ENCODE measurements at regions not wholly inside any gene's neighbourhood (a gene's known extent, or its start where the extent isn't known, plus 50 kb on each side); places are given as distances from the start of the nearest gene placed in this dataset.

- TF ChIP-seq POLR2AphosphoS5 (IDR thresholded peaks at IDR 0.05; ENCODE audit: insufficient read depth in 1 of 2, low read depth in 1 of 2) (no peak), CTCF (IDR thresholded peaks at IDR 0.05) (no peak), POLR2A (IDR thresholded peaks at IDR 0.05) (no peak)
- no peaks in the 10 kb centered on the region for H3K9me3 ChIP-seq
- no peak for DNase-seq (ENCODE audit: extremely low spot score in 2 of 2)
- H3K27ac ChIP-seq, result no peak overlapping the region
- H3K27me3 ChIP-seq, result no peaks in the 10 kb centered on the region
- no peak overlapping the region for H3K4me3 ChIP-seq
- intact Hi-C loops (cut with DNase I), result no loop called here
- peaks cover 5% of the 10 kb centered on the region for H3K4me1 ChIP-seq
- H3K36me3 ChIP-seq, result no peaks in the 10 kb centered on the region
Measured at GRCh38 chr2:240359695-240360094, 75.8 kb upstream of the GPC1 start.

DNA sequence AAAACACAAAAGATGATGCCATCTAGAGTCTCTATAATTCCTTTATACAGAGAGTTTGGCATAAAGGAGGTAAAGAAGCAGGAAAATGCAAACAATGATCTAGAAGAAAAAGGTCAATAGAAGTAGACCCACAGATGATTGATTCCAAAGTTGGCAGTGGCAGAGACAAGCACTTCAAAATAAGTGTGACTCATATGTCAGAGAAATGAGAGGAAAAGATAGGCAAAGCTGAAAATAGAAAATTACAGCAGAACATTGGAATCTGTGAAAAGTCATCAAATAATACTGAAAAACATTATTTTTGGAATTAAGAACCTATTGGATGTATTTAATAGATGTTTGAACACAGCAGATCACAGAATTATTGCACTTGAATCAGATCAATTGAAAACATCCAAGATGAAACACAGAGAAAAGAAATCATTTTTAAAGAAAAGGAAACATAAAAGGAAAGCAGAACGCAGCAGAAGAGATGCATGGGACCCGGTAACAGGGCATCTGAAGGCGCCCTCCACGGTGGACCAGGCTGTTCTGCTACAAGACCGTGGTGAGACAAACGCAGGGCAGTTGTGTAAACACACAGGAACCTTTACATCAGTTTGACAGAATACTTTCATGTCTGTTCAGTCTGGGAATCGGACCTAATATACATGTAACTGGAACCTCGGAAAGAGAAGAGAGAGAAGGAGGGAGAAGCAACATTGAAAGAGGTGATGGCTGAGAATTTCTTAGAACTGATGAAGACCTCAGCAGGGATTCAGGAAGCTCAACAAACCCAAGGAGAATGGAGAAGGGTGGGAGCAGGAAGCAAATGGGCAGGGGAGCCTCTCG, 74.6 kb upstream of the GPC1 start:
- DNase-seq (ENCODE audit: extremely low spot score in 2 of 2), result no peak
- intact Hi-C loops (cut with DNase I), result no loop called here
- Histone ChIP-seq H3K27ac (no peak overlapping the region), H3K4me1 (no peaks in the 10 kb centered on the region), H3K4me3 (no peak overlapping the region), H3K27me3 (no peaks in the 10 kb centered on the region), H3K9me3 (no peaks in the 10 kb centered on the region), H3K36me3 (no peaks in the 10 kb centered on the region)
- TF ChIP-seq POLR2A (IDR thresholded peaks at IDR 0.05) (no peak), CTCF (IDR thresholded peaks at IDR 0.05) (no peak), POLR2AphosphoS5 (IDR thresholded peaks at IDR 0.05; ENCODE audit: insufficient read depth in 1 of 2, low read depth in 1 of 2) (no peak)

GRCh38 chr2:240362216-240362755, 73.2 kb upstream of the GPC1 start:
- no peak for DNase-seq (ENCODE audit: extremely low spot score in 2 of 2)

DNA sequence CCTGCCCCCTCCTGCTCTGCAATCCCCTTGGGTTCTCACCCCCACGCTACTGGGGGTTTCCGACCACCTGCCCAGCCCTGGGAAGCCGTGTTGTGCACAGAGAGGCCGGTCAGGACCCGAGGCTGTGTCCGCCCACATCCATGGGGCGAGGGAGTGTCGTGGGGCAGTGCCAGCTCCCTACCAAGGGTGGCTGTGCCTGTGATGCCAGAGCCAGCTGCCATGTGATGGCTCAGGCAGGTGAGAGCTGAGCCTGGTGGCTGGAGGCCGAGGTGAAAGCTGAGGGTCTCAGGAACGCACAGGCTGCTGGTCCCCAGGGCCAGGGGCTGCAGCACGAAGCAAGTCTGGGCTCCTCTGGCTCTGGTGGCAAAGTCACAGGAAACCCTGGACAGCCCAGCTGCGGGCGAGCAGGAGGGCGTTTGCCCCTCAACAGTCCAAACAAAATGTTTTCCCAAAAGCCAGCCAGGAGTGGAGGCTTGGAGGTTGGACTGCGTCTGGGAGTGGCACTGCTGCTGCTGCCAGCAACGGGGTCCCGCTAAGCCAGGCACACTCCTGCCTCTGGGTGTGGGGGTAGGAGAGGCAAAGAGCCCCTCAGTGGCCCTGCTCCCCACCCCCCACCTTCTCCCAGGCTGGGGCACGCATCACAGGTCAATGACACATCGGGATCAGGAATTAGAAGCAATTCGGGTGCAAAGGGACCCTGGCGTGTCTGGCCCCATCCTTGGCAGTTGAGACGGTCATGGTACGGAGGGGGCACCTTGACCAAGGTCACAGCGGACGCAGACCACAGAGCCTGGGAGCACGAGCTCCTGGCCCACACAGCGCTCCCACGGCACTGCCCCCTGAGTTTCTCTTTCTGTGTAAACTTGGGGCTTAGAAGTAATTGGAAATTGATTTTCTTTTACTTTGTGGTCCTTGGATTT, 72.4 kb upstream of the GPC1 start:
- no peaks in the 10 kb centered on the region for H3K4me1 ChIP-seq
- no peaks in the 10 kb centered on the region for H3K27me3 ChIP-seq
- no peak overlapping the region for H3K27ac ChIP-seq
- no peak overlapping the region for H3K4me3 ChIP-seq
- intact Hi-C loops (cut with DNase I), result no loop called here
- no peaks in the 10 kb centered on the region for H3K36me3 ChIP-seq
- no peak for DNase-seq (ENCODE audit: extremely low spot score in 2 of 2)
- TF ChIP-seq CTCF (IDR thresholded peaks at IDR 0.05) (no peak), POLR2A (IDR thresholded peaks at IDR 0.05) (no peak), POLR2AphosphoS5 (IDR thresholded peaks at IDR 0.05; ENCODE audit: insufficient read depth in 1 of 2, low read depth in 1 of 2) (no peak)
- no peaks in the 10 kb centered on the region for H3K9me3 ChIP-seq

More at GRCh38 chr2:240362216-240362755, 73.2 kb upstream of the GPC1 start:
- H3K4me3 ChIP-seq, result no peak overlapping the region
- H3K4me1 ChIP-seq, result no peaks in the 10 kb centered on the region
- intact Hi-C loops (cut with DNase I), result no loop called here
- H3K9me3 ChIP-seq, result no peaks in the 10 kb centered on the region
- TF ChIP-seq CTCF (IDR thresholded peaks at IDR 0.05) (no peak), POLR2A (IDR thresholded peaks at IDR 0.05) (no peak), POLR2AphosphoS5 (IDR thresholded peaks at IDR 0.05; ENCODE audit: insufficient read depth in 1 of 2, low read depth in 1 of 2) (no peak)
- no peaks in the 10 kb centered on the region for H3K27me3 ChIP-seq
- H3K36me3 ChIP-seq, result no peaks in the 10 kb centered on the region
- H3K27ac ChIP-seq, result no peak overlapping the region
